ENCODE measurements at regions not wholly inside any gene's neighbourhood (a gene's known extent, or its start where the extent isn't known, plus 50 kb on each side); places are given as distances from the start of the nearest gene placed in this dataset.

DNA sequence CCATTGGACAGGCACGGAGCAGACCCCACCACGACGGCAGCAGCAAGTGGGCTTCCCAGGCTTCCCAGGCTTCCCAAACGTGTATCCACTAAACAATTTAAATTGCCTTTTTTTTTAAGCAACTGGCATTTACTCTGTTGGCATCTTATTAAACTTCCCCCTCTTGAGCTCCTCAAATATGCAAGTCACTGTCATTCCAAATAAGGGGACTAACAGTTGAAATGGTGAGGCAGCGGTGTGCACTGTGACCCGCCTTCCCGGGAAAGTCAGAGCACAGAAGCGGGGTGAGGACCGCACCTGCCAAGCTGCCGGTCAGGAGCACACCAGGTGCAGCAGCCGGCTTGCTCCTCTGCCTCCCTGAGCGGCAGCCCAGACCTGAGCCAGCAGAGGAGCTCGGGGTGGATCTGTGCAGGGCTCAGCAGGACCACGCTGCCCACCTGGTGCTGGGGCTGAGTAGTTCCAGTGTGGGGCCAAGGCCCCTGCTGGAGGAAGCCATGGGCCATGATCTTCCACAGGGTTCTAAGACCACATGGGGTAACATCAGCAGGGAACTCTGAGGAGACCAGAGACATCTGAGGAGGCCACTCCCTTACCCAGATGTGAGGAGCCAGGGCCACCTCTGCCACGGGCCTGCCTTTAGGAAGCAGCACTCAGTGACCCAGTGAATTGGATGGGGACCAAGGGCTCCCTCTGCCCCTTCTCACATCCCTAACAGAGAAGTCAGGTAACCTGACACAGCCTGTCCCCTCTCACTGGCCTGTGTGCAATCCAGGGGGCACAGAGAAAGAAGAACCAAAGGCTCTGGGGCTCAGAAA, 245.4 kb downstream of the NPHP4 start:
- no peak for TF ChIP-seq POLR2A (IDR thresholded peaks at IDR 0.05)
- TF ChIP-seq, protein P1, sequence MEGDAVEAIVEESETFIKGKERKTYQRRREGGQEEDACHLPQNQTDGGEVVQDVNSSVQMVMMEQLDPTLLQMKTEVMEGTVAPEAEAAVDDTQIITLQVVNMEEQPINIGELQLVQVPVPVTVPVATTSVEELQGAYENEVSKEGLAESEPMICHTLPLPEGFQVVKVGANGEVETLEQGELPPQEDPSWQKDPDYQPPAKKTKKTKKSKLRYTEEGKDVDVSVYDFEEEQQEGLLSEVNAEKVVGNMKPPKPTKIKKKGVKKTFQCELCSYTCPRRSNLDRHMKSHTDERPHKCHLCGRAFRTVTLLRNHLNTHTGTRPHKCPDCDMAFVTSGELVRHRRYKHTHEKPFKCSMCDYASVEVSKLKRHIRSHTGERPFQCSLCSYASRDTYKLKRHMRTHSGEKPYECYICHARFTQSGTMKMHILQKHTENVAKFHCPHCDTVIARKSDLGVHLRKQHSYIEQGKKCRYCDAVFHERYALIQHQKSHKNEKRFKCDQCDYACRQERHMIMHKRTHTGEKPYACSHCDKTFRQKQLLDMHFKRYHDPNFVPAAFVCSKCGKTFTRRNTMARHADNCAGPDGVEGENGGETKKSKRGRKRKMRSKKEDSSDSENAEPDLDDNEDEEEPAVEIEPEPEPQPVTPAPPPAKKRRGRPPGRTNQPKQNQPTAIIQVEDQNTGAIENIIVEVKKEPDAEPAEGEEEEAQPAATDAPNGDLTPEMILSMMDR (IDR thresholded peaks at IDR 0.05) = no peak
- no peak for TF ChIP-seq POLR2AphosphoS5 (IDR thresholded peaks at IDR 0.05)

Measured in prostate gland (tissue), 2 donors.